HUDEP-2 (cell line): ENCODE measurements at regions not wholly inside any gene's neighbourhood (a gene's known extent, or its start where the extent isn't known, plus 50 kb on each side); places are given as distances from the start of the nearest gene placed in this dataset.

ENCODE experiments used
- DNase-seq, 76 experiments: peaks; one replicate each; lab custom pipeline; 2025; ENCODE audit not compliant: unreplicated experiment in 76 of 76; lab: John Stamatoyannopoulos, UW

GRCh38 chr11:59302991-59303390 is 55.7 kb upstream of the OR5AN1 start:
- no peak for DNase-seq

DNA sequence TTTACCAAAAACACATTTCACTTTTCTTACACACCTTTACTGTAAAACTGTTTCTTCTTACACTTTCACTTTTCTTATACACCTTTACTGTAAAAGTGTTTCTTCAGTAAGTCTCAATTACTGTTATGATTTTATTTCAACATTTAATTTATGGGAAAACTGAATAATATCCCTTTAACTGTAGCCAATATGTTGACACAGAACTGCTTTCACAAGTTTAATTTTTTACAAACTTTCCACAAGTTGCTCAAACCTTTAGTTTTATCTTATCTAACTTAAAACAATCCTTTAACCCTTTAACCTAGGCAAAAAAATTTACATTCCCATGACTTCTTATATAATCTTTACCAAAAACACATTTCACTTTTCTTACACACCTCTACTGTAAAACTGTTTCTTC is 63.3 kb upstream of the OR5AN1 start:
- no peak for DNase-seq

- DNase-seq, result no peak
These were observed 66.1 kb upstream of the OR5AN1 start for GRCh38 chr11:59292611-59293010.

DNA sequence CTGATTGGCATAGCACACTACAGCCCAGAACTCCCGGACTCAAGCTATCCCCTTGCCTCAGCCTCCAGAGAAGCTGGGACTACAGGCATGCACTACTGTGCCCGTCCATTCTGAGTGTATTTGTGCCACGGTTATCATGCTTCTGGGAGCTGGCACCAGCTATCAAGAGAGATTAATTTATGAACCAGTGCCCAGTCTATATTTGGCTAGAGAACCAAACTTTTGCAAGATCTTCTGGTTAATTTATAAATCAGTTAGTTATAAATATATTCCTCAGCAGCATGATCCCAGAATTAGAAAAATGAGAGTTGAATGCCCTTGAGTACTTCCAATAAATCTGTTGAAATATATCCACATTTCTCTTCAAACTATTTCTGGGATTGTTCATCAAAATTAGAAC is 67.5 kb upstream of the OR5AN1 start:
- no peak for DNase-seq

DNA sequence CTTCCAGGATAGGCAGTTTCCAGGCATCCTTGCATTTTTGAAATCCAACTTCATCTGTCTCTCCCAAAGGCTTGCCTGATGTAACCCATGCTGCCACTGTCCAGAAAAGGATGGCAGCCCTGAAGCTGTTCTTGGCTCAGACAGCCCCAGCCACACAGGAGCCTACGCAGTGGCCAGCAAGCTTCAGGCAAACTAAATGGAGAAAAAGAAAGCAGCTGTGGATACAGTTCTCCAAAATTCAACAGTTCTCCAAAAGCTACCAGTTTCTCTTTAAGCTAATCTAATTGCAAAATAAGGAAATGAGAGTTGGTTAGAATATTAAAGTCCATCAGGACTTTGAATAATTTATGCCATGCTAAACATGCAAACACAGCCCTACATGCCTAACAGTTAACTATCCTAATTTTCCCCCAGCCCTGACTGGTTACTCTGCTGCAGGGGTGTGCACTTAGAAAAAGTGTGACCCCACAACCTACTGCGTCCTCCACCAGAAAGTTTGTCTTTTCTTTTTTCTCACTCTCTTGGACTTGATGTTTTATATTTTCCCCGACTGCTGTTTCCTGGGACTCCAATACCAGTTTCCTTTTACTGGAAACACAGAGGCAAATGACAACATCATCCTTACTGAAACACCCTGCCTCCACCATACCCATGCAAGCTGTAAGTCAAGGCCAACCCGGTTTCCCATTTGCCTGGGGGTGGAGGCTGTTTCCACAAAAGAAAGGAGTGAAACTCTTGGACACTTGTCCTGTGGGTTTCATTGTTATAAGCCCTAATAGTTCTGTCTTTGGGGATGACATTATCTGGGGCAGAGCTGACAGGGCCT is 69.1 kb upstream of the OR5AN1 start:
- DNase-seq, result no peak

- DNase-seq, result no peak
These were observed 72.9 kb upstream of the OR5AN1 start for GRCh38 chr11:59285716-59286260.

DNA sequence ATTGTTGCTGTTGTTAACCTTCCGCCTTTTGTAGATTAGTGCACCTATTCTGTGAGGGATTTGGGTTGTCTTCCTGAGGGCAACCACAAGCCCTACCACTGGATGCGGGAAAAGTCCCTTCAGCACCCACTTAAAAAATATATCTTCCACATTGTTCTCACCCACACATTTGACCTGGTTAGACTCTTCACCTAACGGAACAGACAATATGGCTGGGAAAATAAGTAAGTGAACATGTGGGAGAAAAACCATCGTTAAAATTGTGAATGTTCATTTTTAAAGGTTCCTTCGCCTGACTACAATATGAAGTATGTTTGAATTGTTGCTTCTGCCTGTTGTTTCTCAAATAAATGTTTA is 72.0 kb upstream of the MPEG1 start:
- DNase-seq, result no peak

GRCh38 chr11:59283825-59284772 is 71.4 kb upstream of the MPEG1 start:
- peak in 24 of 76 experiments; percentile 2 to 50 (median 12) for DNase-seq

- DNase-seq, result no peak
These were observed 70.6 kb upstream of the MPEG1 start for GRCh38 chr11:59283311-59283710.

DNA sequence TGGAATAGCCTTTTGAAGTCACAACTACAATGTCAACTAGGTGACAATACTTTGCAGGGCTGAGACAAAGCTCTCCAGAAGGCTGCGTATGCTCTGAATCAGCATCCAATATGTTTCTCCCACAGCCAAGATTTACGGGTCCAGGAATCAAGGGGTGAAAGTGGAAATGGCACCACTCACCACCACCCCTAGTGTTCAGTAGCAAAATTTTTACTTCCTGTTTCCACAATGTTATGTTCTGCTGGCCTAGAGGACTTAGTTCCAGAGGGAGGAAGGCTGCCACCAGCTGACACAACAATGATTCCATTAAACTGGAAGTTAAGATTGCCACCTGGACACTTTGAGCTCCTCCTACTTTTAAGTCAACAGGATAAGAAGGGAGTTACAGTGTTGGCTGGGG is 68.5 kb upstream of the MPEG1 start:
- no peak for DNase-seq

DNA sequence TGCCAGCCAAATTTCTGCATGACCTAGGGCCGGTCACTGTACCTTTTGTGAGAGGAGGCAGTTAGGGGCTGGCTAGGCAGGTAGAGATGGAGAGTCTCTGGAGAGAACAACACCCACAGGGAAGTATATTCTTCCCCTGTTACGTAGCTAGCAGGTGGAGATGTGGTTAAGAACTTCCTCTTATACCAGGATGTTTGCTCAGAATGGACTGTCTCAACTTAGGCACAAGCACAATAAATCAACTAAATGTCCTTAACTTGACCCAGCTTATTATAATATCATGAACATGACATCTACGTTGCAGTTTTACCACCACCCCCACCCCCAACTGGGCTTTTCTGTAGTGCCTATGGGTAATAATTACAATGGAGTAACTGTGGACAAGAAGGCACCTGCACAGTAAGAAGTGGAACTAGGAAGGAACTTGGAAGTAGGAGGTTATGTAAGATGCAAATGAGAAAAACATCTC is 60.7 kb upstream of the MPEG1 start:
- DNase-seq, result no peak

GRCh38 chr11:59272771-59273372 is 60.1 kb upstream of the MPEG1 start:
- no peak for DNase-seq

DNA sequence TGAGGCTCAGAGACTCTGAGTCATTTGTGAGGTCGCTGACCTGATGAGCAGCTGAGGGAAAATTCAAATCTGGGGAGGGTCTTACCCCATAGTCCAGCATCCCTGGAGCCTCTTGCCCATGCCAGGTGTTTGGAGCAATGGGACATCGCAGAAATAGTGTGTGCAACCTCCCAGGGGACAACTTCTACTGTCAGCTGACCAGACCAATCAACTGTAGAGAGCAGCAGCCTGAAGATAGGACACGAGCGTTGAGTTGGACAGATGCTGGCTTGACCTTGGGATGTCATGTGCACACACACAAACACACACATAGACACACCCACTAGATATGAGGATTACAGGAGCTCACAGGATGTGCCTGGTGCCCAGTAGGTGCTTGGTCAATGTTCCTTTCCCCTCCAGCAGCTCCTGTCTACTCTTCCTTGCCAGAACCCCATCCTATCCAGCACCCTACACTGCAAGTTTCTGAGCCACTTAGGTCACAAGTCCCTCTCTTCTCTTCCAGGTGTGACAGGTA is 59.1 kb upstream of the MPEG1 start:
- DNase-seq, result no peak

DNA sequence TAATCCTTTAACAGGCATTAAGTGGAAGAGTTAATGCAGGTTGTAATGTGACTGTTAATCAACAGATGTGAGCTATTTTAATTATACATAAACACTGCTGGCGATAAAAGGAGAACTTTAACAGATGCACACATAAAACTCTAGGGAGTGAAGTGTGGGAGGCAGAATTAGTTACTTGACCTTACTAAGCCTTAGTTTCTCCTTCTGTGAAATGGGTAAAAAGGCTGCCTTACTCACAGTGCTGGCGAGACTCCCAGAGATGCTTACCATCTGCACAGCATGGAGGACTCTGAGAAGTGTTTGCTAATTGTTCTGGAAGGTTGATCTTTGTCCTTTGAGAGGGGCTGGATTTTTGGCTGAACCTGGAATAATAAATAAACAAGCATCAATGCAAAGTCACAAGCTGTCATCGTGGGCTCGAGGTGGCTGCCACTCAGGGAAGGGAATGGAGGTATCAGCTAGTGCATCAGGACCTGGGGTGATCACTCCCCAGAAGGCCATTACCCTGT is 58.6 kb upstream of the MPEG1 start:
- no peak for DNase-seq

GRCh38 chr11:59267736-59268475 is 55.2 kb upstream of the MPEG1 start:
- no peak for DNase-seq

DNA sequence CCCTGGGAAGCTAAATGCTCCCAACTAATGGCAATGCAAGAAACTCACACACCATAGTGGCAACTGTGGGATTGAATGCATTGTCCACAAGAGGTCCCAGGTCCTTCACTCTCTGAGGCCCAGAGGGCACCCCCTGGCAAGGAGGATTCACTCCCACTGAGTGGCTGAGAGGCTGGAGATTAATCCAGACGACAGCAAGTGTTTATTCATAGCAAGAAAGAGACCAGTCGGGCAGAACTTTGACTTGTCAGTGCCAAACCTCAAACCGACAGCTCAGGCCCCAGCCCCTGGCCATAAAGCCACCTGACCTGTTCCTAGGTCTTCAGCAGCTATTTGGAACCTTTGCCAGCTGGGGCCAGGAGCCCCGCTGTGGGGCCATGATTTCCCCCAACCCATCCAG is 54.5 kb upstream of the MPEG1 start:
- DNase-seq, result no peak

GRCh38 chr11:59266491-59266890 is 53.8 kb upstream of the MPEG1 start:
- no peak for DNase-seq

DNA sequence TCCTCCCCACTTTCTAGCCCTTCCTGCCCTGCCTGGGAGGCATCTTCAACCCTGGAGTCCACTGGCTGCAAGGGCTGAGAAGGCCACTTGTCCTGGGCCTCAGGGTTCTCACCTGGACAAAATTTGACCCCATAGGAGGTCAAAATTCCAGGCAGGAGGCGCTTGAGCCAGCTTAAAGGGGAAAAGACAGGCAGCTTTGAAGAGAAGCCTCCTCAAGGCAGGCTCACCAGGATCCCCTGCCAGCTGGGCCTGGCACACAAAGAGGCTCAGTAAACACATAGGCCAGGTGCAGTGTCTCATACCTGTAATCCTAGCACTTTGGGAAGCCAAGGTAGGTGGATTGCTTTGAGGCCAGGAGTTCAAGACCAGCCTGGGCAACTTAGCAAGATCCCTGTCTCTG is 53.0 kb upstream of the MPEG1 start:
- no peak for DNase-seq

GRCh38 chr11:59264736-59265135 is 52.0 kb upstream of the MPEG1 start:
- DNase-seq, result no peak
